ENCODE measurements at regions not wholly inside any gene's neighbourhood (a gene's known extent, or its start where the extent isn't known, plus 50 kb on each side); places are given as distances from the start of the nearest gene placed in this dataset.
"Not testable (repeated sequence)": the region's sequence is repeated elsewhere in the genome, so short reads cannot be mapped to it uniquely, and the experiment has no call there.

DNA sequence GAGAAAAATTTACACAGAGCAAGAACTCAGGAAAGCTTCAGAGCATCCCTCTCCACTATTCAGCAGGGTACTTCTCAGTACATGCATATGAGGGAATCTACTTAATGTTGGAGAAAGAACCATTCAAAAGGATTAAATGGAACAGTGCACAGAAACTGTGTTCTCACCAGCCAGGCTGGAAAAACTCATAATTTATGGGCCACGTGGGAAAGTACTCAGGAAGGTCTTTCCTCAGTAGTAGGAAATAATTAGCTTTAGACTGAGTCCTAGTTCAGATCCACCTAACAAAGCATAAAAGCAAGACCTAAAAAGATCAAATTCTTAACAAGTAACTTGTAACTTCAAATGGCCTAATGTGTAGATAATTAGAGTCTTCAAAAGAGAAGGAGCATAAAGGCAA, 134.0 kb downstream of the FAM76B start:
- DNase-seq (ENCODE audit: low spot score), result no peak
- intact Hi-C loops (cut with DNase I), result no loop called here

DNA sequence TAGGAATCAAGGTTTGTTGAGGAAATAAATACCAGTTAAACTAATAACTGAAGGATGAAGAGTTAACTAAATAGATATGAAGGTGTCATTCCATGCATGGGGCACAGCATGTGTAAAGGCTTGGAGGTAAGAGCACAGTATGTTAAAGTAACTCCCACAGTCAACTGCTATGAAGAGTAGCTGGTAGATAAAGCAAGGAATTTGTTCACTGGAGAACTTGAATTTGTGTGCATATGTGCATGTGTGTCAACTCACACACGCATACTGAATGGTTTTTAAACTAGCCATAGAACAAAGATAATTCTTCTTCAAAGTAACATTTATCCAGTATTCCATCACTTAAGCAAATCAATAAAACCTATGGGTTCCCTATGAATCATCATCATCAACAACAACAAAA, 135.9 kb downstream of the FAM76B start:
- intact Hi-C loops (cut with DNase I), result no loop called here
- no peak for DNase-seq (ENCODE audit: low spot score)

- intact Hi-C loops (cut with DNase I), result no loop called here
- no peak for DNase-seq (ENCODE audit: low spot score)
These were observed 136.5 kb downstream of the FAM76B start for GRCh38 chr11:95653099-95653498.

GRCh38 chr11:95652002-95652472, 137.5 kb downstream of the FAM76B start:
- intact Hi-C loops (cut with DNase I), result no loop called here
- DNase-seq (ENCODE audit: low spot score), result no peak

DNA sequence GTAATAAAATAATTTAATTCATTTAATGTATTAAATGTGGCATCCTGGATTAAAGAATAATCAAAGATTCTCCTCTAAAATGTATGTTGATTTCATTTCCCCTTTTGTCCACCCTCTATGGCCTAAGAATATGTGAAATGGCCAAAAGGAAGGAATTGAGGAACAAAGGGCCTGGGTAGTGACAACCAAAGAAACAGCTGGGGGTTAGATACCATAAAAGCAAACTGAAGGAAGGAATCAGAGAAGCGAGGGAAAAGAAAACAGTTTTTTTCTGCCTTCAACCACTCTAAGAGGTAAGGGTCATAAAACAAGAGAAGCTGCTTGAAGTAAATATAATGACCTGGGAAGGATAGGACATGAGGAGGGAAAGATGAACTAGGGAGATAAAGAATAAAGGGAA, 139.3 kb downstream of the FAM76B start:
- no peak for DNase-seq (ENCODE audit: low spot score)
- intact Hi-C loops (cut with DNase I), result no loop called here

- intact Hi-C loops (cut with DNase I), result no loop called here
- no peak for DNase-seq (ENCODE audit: low spot score)
These were observed 141.7 kb downstream of the FAM76B start for GRCh38 chr11:95647871-95648270.

- intact Hi-C loops (cut with DNase I), result no loop called here
- no peak for DNase-seq (ENCODE audit: low spot score)
These were observed 142.2 kb downstream of the FAM76B start for GRCh38 chr11:95647355-95647754.

GRCh38 chr11:95641495-95641894, 148.1 kb downstream of the FAM76B start:
- intact Hi-C loops (cut with DNase I), result no loop called here
- no peak for DNase-seq (ENCODE audit: low spot score)

- no peak for DNase-seq (ENCODE audit: low spot score)
- intact Hi-C loops (cut with DNase I), result no loop called here
These were observed 151.1 kb downstream of the FAM76B start for GRCh38 chr11:95638501-95638900.

GRCh38 chr11:95625164-95625900, 164.2 kb downstream of the FAM76B start:
- intact Hi-C loops (cut with DNase I), result no loop called here

DNA sequence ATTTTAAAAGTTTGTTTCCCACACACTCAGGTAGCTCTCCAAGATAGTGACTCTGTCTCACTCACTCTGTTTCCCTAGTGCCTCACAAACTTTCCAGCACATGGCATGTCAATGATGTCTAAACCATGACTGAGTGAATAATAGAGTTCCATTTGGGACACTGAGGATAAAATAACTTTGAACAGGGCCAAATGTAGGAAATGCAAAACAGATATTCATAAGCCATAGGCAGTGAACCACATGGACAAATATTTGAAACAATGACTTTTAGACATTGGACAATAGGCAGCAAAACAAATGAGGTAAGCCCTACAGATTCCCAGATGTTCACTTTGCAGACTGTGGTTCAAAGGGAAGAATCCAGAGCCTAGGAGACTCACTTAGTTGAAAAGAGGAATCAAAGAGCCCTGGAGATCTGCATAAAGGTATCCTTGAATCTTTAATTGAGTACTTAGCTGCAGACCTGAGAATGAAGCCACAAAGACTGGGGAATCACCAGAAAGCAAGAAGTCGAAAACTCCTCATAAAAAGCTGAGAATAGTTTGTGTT, 173.3 kb downstream of the FAM76B start:
- intact Hi-C loops (cut with DNase I), result no loop called here
- no peak for DNase-seq (ENCODE audit: low spot score)

More at GRCh38 chr11:95625164-95625900, 164.2 kb downstream of the FAM76B start:
- no peak for DNase-seq (ENCODE audit: low spot score)

- no peak for DNase-seq (ENCODE audit: low spot score)
- intact Hi-C loops (cut with DNase I), result no loop called here
These were observed 177.8 kb downstream of the FAM76B start for GRCh38 chr11:95611827-95612226.

- intact Hi-C loops (cut with DNase I); DNase-seq (ENCODE audit: low spot score): not testable (repeated sequence)
These were observed 179.4 kb downstream of the FAM76B start for GRCh38 chr11:95610185-95610584.

GRCh38 chr11:95608093-95608492, 181.5 kb downstream of the FAM76B start:
- no peak for DNase-seq (ENCODE audit: low spot score)
- intact Hi-C loops (cut with DNase I), result no loop called here

- DNase-seq (ENCODE audit: low spot score), result no peak
- intact Hi-C loops (cut with DNase I), result no loop called here
These were observed 182.8 kb downstream of the FAM76B start for GRCh38 chr11:95606824-95607223.

DNA sequence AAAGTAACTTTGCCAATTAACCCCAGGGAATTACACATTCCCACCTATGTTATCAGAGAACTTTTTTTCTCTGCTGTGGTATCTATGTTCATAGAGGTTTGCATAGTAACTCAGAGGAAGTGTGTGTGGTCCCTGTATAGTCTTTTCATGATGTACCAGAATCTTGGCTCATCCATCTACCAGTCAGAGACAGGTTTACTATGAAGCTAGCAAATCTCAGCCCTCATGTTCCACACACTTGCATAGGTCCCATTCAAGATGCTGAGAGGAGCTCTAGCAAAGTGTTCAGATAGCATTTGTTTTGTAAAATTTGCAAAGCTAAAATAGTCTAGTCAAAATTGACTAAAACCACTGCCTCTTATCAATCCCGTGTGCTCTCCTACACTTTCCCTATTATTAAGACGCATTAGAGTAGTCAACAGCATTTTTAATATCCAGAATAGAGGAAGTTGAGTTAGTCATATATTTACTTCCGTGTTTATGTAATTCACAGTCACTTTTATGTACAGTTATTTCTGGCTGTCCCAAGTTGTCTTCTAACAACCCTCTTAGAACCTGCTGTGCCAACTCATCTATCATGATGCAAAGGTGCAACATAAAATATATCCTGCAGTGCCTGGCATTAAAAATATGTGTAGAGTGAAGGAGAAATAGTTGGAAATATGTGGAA, 184.2 kb downstream of the FAM76B start:
- DNase-seq (ENCODE audit: low spot score), result no peak
- intact Hi-C loops (cut with DNase I), result no loop called here

DNA sequence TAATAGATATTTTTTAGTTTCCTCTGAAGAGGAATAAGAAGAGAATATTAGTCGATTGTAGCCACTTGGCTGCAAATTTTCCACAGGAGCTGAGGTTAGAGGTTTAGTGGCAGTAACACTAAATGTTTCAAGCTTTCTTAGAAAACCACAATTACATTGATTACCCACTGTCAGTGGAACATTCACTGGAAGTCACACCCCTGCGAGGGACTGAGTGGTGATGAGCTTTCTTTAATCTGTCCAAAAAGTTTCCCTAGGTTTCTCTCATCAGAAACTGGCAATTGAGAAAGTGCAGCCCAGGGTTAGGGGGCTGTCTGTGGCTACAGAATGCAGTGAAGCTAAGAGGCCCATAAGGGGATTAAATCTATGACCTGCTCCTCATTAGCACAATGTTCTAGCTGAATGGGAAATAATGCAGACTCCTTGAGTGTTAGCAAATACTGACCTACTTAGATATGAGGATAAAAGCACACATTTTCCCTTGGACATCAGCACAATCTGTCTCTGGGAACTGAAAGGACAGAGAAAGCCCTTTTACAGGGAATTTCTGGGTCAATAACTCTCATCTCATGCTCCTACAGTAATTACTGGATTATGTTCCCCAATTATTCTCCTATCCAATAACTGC, 189.5 kb downstream of the FAM76B start:
- no peak for DNase-seq (ENCODE audit: low spot score)
- intact Hi-C loops (cut with DNase I), result no loop called here

DNA sequence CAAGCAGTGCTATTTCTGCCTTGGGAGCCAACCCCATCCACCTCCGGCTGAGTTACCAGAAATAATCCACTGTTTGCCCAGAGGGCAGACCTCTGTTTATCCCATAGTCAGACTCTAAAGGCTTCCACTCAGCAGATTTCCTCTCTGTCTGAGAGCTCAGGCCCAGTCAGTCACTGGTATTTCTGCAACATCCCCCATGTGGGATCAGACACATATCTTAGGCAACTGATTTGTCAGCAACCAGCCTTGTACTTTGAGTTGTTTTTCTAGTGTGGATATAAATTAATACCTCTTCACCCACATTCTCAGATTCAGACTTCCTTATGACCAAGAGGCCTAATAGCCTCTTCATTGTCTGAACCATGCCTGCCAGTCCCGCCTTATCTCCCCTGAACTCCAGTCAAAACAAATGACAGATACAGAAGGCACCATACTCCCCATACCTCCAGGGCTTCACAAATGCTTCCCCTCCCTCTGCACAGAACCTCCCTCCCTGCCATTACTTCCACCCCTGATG, 193.6 kb downstream of the FAM76B start:
- intact Hi-C loops (cut with DNase I), result no loop called here
- DNase-seq (ENCODE audit: low spot score), result no peak

DNA sequence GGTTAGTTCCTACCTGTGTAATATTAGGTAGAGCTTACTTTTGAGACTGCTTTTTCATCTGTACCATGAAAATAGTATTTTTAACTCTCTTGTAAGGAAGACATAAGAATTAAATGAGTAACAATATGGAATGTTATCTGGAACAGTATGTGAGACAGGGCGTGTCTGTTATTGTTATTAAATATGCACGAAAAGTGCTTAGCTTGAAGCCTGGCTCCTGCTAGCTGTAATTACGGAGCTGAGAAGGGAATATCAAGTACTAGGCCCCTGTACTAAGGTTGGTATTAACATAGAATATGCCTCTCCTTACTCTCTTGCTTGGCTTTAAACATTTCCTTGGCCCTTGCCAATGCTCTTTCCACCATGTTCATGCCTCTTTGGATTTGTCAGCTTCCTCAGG, 194.0 kb downstream of the FAM76B start:
- intact Hi-C loops (cut with DNase I), result no loop called here
- no peak for DNase-seq (ENCODE audit: low spot score)

- DNase-seq (ENCODE audit: low spot score), result no peak
- intact Hi-C loops (cut with DNase I), result no loop called here
These were observed 196.5 kb downstream of the FAM76B start for GRCh38 chr11:95593111-95593510.
